Neural progenitor cell (in vitro differentiated cells): ENCODE measurements at regions not wholly inside any gene's neighbourhood (a gene's known extent, or its start where the extent isn't known, plus 50 kb on each side); places are given as distances from the start of the nearest gene placed in this dataset.

Source experiments
- DNase-seq: peaks from one replicate; pipeline ENCODE4 v3.0.0-alpha.2; 2016; ENCODE audit warnings: low spot score
- H2AFZ ChIP-seq: fragments of 200-600 bp; sonication (generic); replicated peaks from 2 replicates; pipeline ENCODE4 v1.6.1; 2016; ENCODE audit warnings: antibody characterized with exemption
- H3F3A ChIP-seq: fragments of 200-600 bp; sonication (generic); 2 replicates; pipeline ENCODE4 v1.6.1; 2016; ENCODE audit warnings: antibody characterized with exemption, low read depth
- H3K27ac ChIP-seq: fragments of 200-600 bp; sonication (generic); 2 replicates; pipeline ENCODE4 v1.5.1; 2016; ENCODE audit warnings: mild to moderate bottlenecking
- H3K27me3 ChIP-seq: fragments of 200-600 bp; sonication (generic); 2 replicates; pipeline ENCODE4 v1.6.1; 2016; ENCODE audit warnings: mild to moderate bottlenecking, moderate library complexity
- H3K36me3 ChIP-seq: fragments of 200-600 bp; sonication (generic); 2 replicates; pipeline ENCODE4 v1.5.1; 2016
- H3K4me1 ChIP-seq: fragments of 200-600 bp; sonication (generic); 2 replicates; pipeline ENCODE4 v1.6.1; 2016; ENCODE audit warnings: mixed run types
- H3K4me2 ChIP-seq: fragments of 200-600 bp; sonication (generic); 2 replicates; pipeline ENCODE4 v1.6.1; 2016
- H3K4me3 ChIP-seq: fragments of 200-600 bp; sonication (generic); 2 replicates; pipeline ENCODE4 v1.5.1; 2016
- H3K79me2 ChIP-seq: fragments of 200-600 bp; sonication (generic); 2 replicates; pipeline ENCODE4 v1.6.1; 2016; ENCODE audit warnings: low read depth
- H3K9ac ChIP-seq: fragments of 200-600 bp; sonication (generic); 2 replicates; pipeline ENCODE4 v1.6.1; 2016
- H3K9me3 ChIP-seq: fragments of 200-600 bp; sonication (generic); 2 replicates; pipeline ENCODE4 v1.5.1; 2016; ENCODE audit warnings: low read depth
- H4K20me1 ChIP-seq: fragments of 200-600 bp; sonication (generic); 2 replicates; pipeline ENCODE4 v1.6.1; 2016; ENCODE audit warnings: low read depth
- H3K27ac Mint-ChIP-seq: 3 replicates; pipeline ENCODE4 v1.8.0; 2021; ENCODE audit warnings: mixed read lengths
- H3K27me3 Mint-ChIP-seq: 2 replicates; pipeline ENCODE4 v1.8.0; 2022; ENCODE audit warnings: low read depth, mild to moderate bottlenecking, inconsistent platforms, moderate library complexity, mixed read lengths; ENCODE audit not compliant: insufficient read depth
- H3K36me3 Mint-ChIP-seq: 3 replicates; pipeline ENCODE4 v1.8.0; 2021; ENCODE audit warnings: mixed read lengths
- H3K4me1 Mint-ChIP-seq: 3 replicates; pipeline ENCODE4 v1.8.0; 2021; ENCODE audit warnings: mixed read lengths
- H3K4me3 Mint-ChIP-seq: 3 replicates; pipeline ENCODE4 v1.8.0; 2021; ENCODE audit warnings: mild to moderate bottlenecking, moderate library complexity, mixed read lengths
- H3K9me3 Mint-ChIP-seq: 3 replicates; pipeline ENCODE4 v1.8.0; 2020; ENCODE audit warnings: mixed read lengths
- EZH2 ChIP-seq: fragments of 200-600 bp; sonication (generic); IDR thresholded peaks from 2 replicates; pipeline ENCODE4 v1.6.1; 2017; ENCODE audit warnings: antibody characterized with exemption, mild to moderate bottlenecking, moderate library complexity
- EZH2phosphoT487 ChIP-seq: fragments of 200-600 bp; sonication (generic); IDR thresholded peaks from 2 replicates; pipeline ENCODE4 v1.6.1; 2017; ENCODE audit warnings: antibody characterized with exemption
- TF ChIP-seq, protein P1 (sequence below): fragments of 200-600 bp; sonication (generic); IDR thresholded peaks from 2 replicates; pipeline ENCODE4 v1.5.1; 2017; ENCODE audit warnings: antibody characterized with exemption, mild to moderate bottlenecking

DNA sequence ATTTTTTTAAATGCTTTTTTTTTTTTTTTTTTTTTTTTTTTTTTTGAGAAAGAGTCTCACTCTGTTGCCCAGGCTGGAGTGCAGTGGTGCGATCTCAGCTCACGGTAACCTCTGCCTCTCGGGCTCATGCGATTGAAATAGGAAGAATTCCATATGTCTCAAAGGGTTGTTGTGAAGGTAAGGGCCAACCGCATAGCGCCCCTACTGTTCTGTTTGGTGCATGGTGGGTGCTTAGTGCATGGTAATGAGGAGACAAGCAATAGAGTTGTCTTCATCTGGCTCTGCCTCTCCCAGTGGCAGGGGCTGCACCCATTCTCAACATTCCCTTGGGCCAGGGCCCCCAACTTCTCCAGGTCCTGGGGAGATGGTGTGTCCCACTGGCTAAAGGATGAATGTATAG is 68.7 kb downstream of the RASL11A start:
- Mint-ChIP-seq H3K36me3 (no peaks in the 10 kb centered on the region), H3K4me1 (no peaks in the 10 kb centered on the region), H3K27me3 (peaks cover 13% of the 10 kb centered on the region), H3K4me3 (no peak overlapping the region), H3K27ac (no peak overlapping the region), H3K9me3 (no peaks in the 10 kb centered on the region)
- H3K36me3 ChIP-seq, result no peaks in the 10 kb centered on the region
- no peaks in the 10 kb centered on the region for H3K9me3 ChIP-seq
- no peak overlapping the region for H2AFZ ChIP-seq
- H3F3A ChIP-seq, result no peaks in the 10 kb centered on the region
- TF ChIP-seq, protein P1, sequence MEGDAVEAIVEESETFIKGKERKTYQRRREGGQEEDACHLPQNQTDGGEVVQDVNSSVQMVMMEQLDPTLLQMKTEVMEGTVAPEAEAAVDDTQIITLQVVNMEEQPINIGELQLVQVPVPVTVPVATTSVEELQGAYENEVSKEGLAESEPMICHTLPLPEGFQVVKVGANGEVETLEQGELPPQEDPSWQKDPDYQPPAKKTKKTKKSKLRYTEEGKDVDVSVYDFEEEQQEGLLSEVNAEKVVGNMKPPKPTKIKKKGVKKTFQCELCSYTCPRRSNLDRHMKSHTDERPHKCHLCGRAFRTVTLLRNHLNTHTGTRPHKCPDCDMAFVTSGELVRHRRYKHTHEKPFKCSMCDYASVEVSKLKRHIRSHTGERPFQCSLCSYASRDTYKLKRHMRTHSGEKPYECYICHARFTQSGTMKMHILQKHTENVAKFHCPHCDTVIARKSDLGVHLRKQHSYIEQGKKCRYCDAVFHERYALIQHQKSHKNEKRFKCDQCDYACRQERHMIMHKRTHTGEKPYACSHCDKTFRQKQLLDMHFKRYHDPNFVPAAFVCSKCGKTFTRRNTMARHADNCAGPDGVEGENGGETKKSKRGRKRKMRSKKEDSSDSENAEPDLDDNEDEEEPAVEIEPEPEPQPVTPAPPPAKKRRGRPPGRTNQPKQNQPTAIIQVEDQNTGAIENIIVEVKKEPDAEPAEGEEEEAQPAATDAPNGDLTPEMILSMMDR, result peak; percentile 52
- no peak for TF ChIP-seq EZH2
- no peak for TF ChIP-seq EZH2phosphoT487
- H3K79me2 ChIP-seq, result no peaks in the 10 kb centered on the region
- H4K20me1 ChIP-seq, result no peaks in the 10 kb centered on the region
- H3K4me3 ChIP-seq, result no peak overlapping the region
- no peak overlapping the region for H3K9ac ChIP-seq
- H3K27ac ChIP-seq, result no peak overlapping the region
- no peaks in the 10 kb centered on the region for H3K27me3 ChIP-seq
- no peak overlapping the region for H3K4me2 ChIP-seq
- H3K4me1 ChIP-seq, result no peaks in the 10 kb centered on the region
- peak; percentile 63 for DNase-seq

DNA sequence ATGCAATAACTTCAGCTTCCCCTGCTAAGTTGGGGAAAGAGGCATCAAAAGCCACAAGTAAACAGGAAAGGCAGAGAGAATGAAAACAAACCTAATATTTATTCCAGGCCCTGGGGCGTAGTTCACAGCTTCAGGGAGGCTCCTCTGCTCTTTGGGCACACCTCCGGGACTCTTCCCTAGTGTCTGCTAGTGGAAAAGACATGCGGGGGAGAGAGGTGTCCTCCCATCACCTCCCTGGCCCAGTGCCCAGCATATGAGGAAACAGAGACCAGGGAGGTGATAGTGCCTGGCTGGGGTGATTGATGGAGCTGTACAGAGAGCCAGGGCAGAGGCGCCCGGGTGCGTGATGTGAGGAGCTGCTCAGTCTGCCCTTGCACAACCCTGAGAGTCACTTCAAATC is 71.0 kb downstream of the RASL11A start:
- Mint-ChIP-seq H3K36me3 (no peaks in the 10 kb centered on the region), H3K27ac (no peak overlapping the region)

DNA sequence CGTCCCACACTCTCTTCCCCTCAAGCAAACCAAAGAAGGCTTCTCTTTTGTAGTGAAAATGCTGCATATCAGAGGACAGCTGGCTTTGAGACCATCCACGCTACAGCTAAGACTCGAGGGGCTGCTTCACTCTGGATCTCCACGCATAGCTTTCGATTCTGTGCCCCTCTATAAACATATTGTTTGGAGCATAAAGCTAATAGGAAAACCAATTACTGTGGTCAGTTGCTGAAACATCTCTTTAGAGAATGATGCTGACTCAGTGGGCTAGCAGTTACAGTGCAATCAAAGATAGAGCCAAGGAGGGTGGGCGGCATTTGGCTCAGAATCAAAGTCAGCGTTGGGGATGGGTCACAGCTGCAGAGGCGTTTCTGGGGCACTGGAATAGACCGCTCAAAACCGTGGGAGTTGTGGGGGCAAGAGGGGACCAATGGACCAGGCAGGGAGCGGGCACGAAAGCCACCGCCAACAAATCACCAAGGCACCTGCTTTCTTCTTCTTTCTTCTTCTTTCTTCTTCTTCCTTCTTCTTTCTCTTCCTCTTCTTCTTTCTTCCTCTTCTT is 76.7 kb downstream of the RASL11A start:
- Histone ChIP-seq H3K9ac (no peak overlapping the region), H3F3A (no peaks in the 10 kb centered on the region), H3K9me3 (no peaks in the 10 kb centered on the region), H3K4me1 (peaks cover 4% of the 10 kb centered on the region), H2AFZ (peak overlapping the region; percentile 44), H3K27ac (no peak overlapping the region), H3K36me3 (no peaks in the 10 kb centered on the region), H4K20me1 (no peaks in the 10 kb centered on the region), H3K4me3 (no peak overlapping the region), H3K79me2 (no peaks in the 10 kb centered on the region), H3K27me3 (no peaks in the 10 kb centered on the region), H3K4me2 (peak overlapping the region; percentile 42)
- Mint-ChIP-seq H3K4me3 (no peak overlapping the region), H3K9me3 (no peaks in the 10 kb centered on the region), H3K4me1 (peaks cover 3% of the 10 kb centered on the region), H3K27me3 (peaks cover 14% of the 10 kb centered on the region), H3K27ac (no peak overlapping the region), H3K36me3 (no peaks in the 10 kb centered on the region)
- TF ChIP-seq EZH2phosphoT487 (no peak), EZH2 (no peak)
- TF ChIP-seq, protein P1, result no peak
- no peak for DNase-seq

More for the DNA sequence above, 71.0 kb downstream of the RASL11A start:
- no peaks in the 10 kb centered on the region for H4K20me1 ChIP-seq
- no peak overlapping the region for H3K4me2 ChIP-seq
- H2AFZ ChIP-seq, result no peak overlapping the region
- H3K27me3 Mint-ChIP-seq, result peaks cover 18% of the 10 kb centered on the region
- TF ChIP-seq, protein P1, result no peak
- no peak for TF ChIP-seq EZH2phosphoT487
- no peak for TF ChIP-seq EZH2
- H3K4me1 Mint-ChIP-seq, result no peaks in the 10 kb centered on the region
- no peak overlapping the region for H3K9ac ChIP-seq
- no peaks in the 10 kb centered on the region for H3K79me2 ChIP-seq
- H3K4me1 ChIP-seq, result no peaks in the 10 kb centered on the region
- H3K4me3 Mint-ChIP-seq, result no peak overlapping the region
- no peaks in the 10 kb centered on the region for H3K9me3 Mint-ChIP-seq
- H3F3A ChIP-seq, result no peaks in the 10 kb centered on the region
- H3K9me3 ChIP-seq, result no peaks in the 10 kb centered on the region
- H3K36me3 ChIP-seq, result no peaks in the 10 kb centered on the region
- no peak for DNase-seq
- H3K27me3 ChIP-seq, result no peaks in the 10 kb centered on the region
- no peak overlapping the region for H3K4me3 ChIP-seq
- H3K27ac ChIP-seq, result no peak overlapping the region
